B cell (primary cell): ENCODE measurements at regions not wholly inside any gene's neighbourhood (a gene's known extent, or its start where the extent isn't known, plus 50 kb on each side); places are given as distances from the start of the nearest gene placed in this dataset.

Source experiments
- ATAC-seq: fragments of 200-7000 bp; cut with Tn5 transposase; one replicate; pipeline ENCODE4 v1.10.0; 2021; ENCODE audit warnings: low read depth, mild to moderate bottlenecking, moderate number of reproducible peaks, moderate library complexity
- CTCF ChIA-PET: fragments of 350-600 bp; sonication (Branson Sonifier 250); formaldehyde crosslinking; loops from one replicate; lab custom pipeline; 2021; ENCODE audit warnings: antibody characterized with exemption, inconsistent platforms; lab: Charles Lee
- POLR2A ChIA-PET: fragments of 350-600 bp; sonication (Branson Sonifier 250); formaldehyde crosslinking; loops from one replicate; lab custom pipeline; 2021; ENCODE audit warnings: antibody characterized with exemption; lab: Charles Lee
- DNase-seq: peaks from one replicate; pipeline ENCODE4 v3.0.0; 2013
- H2AFZ ChIP-seq: 2 replicates; pipeline ENCODE4 v1.6.1; 2012; ENCODE audit warnings: mild to moderate bottlenecking, low read depth, low read length; ENCODE audit not compliant: insufficient read depth, poor library complexity, severe bottlenecking
- H3K27ac ChIP-seq, 2 donors: 1 replicate in 1 of 2; 2 replicates in 1 of 2; pipeline ENCODE4 v1.5.1; 2012 to 2013; ENCODE audit warnings: low read length in 2 of 2, mild to moderate bottlenecking in 2 of 2, moderate library complexity in 1 of 2
- H3K27me3 ChIP-seq, 4 experiments: fragments of 200-600 bp in 1 of 4; sonication (generic) in 1 of 4; replicated peaks in 1 of 4; 1 replicate in 2 of 4; 2 replicates in 2 of 4; pipeline versions ENCODE4 v1.6.1 to v1.7.0; 2013 to 2016; ENCODE audit warnings: low read length in 3 of 4, mild to moderate bottlenecking in 2 of 4, mixed read lengths in 1 of 4, moderate library complexity in 1 of 4; ENCODE audit not compliant: insufficient read depth in 4 of 4, control insufficient read depth in 3 of 4; ENCODE audit errors: control extremely low read depth in 1 of 4
- H3K36me3 ChIP-seq, 2 experiments: replicated peaks in 1 of 2; 1 replicate in 1 of 2; 2 replicates in 1 of 2; pipeline versions ENCODE4 v1.6.1 to v1.7.1; 2013; ENCODE audit warnings: low read length in 1 of 2; ENCODE audit not compliant: insufficient read depth in 2 of 2, control insufficient read depth in 1 of 2; ENCODE audit errors: control extremely low read depth in 1 of 2, extremely low read depth in 1 of 2
- H3K4me1 ChIP-seq, 2 donors: fragments of 200-600 bp in 1 of 2; sonication (generic) in 1 of 2; 1 replicate in 1 of 2; 2 replicates in 1 of 2; pipeline versions ENCODE4 v1.5.1 to v1.6.1; 2013 to 2017; ENCODE audit warnings: low read length in 2 of 2; ENCODE audit not compliant: control insufficient read depth in 2 of 2, insufficient read depth in 2 of 2
- H3K4me2 ChIP-seq: replicated peaks from 2 replicates; pipeline ENCODE3; 2012; ENCODE audit warnings: mild to moderate bottlenecking, low read depth, low read length; ENCODE audit not compliant: poor library complexity, severe bottlenecking
- H3K4me3 ChIP-seq, 5 experiments: fragments of 200-600 bp in 1 of 5; sonication (generic) in 1 of 5; 1 replicate in 3 of 5; 2 replicates in 2 of 5; pipeline versions ENCODE4 v1.5.1 to v1.7.0; 2011 to 2016; ENCODE audit warnings: low read length in 4 of 5, mild to moderate bottlenecking in 4 of 5, low read depth in 2 of 5, control low read depth in 1 of 5, moderate library complexity in 1 of 5; ENCODE audit not compliant: insufficient read depth in 1 of 5; ENCODE audit errors: control extremely low read depth in 1 of 5, extremely low read depth in 1 of 5
- H3K79me2 ChIP-seq: fragments of 200-600 bp; sonication (generic); one replicate; pipeline ENCODE4 v1.6.0; 2016; ENCODE audit warnings: low read length; ENCODE audit not compliant: control insufficient read depth, insufficient read depth
- H3K9ac ChIP-seq: fragments of 200-600 bp; sonication (generic); 2 replicates; pipeline ENCODE4 v1.6.1; 2017; ENCODE audit warnings: mild to moderate bottlenecking, low read length, moderate library complexity
- H3K9me3 ChIP-seq, 3 donors: one replicate each; pipeline versions ENCODE4 v1.6.1 to v1.7.1; 2013; ENCODE audit warnings: low read length in 2 of 3; ENCODE audit not compliant: control insufficient read depth in 2 of 3, insufficient read depth in 1 of 3; ENCODE audit errors: control extremely low read depth in 1 of 3
- H4K20me1 ChIP-seq: 2 replicates; pipeline ENCODE4 v1.6.0; 2012; ENCODE audit warnings: mild to moderate bottlenecking, low read length; ENCODE audit not compliant: insufficient read depth, control insufficient read depth, poor library complexity, severe bottlenecking
- H3K27ac Mint-ChIP-seq: one replicate; pipeline ENCODE4 v1.8.0; 2021; ENCODE audit warnings: mixed read lengths
- H3K27me3 Mint-ChIP-seq: one replicate; pipeline ENCODE4 v1.8.0; 2021; ENCODE audit warnings: mixed read lengths
- H3K4me1 Mint-ChIP-seq: one replicate; pipeline ENCODE4 v1.8.0; 2021; ENCODE audit warnings: mixed read lengths
- H3K4me3 Mint-ChIP-seq: one replicate; pipeline ENCODE4 v1.8.0; 2021; ENCODE audit warnings: mixed read lengths
- H3K9me3 Mint-ChIP-seq: one replicate; pipeline ENCODE4 v1.8.0; 2022; ENCODE audit warnings: mixed read lengths; ENCODE audit not compliant: insufficient read depth
- CTCF ChIP-seq: fragments of 200-600 bp; IDR thresholded peaks from one replicate; pipeline ENCODE4 v1.8.0; 2022; ENCODE audit warnings: antibody characterized with exemption, mild to moderate bottlenecking
- EZH2 ChIP-seq: IDR thresholded peaks from 2 replicates; pipeline ENCODE4 v1.6.1; 2012; ENCODE audit warnings: borderline replicate concordance, low read depth, mild to moderate bottlenecking, moderate library complexity, low read length; ENCODE audit not compliant: insufficient read depth, poor library complexity, severe bottlenecking
- WGBS: methylation state at CpG from one replicate; pipeline ENCODE4 v1.1.5; 2013; ENCODE audit warnings: missing lambda C conversion rate; ENCODE audit not compliant: insufficient coverage; 5-methylcytosine and 5-hydroxymethylcytosine counted together
- intact Hi-C: fragments of 100-400 bp; cut with micrococcal nuclease; formaldehyde crosslinking; loops from one replicate; pipeline ENCODE4 v1.10.0; 2022

- Mint-ChIP-seq H3K9me3 (no peaks in the 10 kb centered on the region), H3K4me3 (no peak overlapping the region), H3K4me1 (no peaks in the 10 kb centered on the region), H3K27ac (no peak overlapping the region), H3K27me3 (peaks cover 18% of the 10 kb centered on the region)
- Histone ChIP-seq H3K4me2 (no peak overlapping the region), H4K20me1 (no peaks in the 10 kb centered on the region), H3K36me3 (no peaks in the 10 kb centered on the region), H3K4me3 (no peak overlapping the region), H2AFZ (no peak overlapping the region), H3K27me3 (peaks cover 0 to 7% (median 4%) of the 10 kb centered on the region in 4 experiments), H3K4me1 (no peaks in the 10 kb centered on the region), H3K9ac (no peak overlapping the region), H3K79me2 (no peaks in the 10 kb centered on the region), H3K9me3 (no peaks in the 10 kb centered on the region), H3K27ac (no peak overlapping the region)
- DNase-seq (no peak), ATAC-seq (no peak)
- no CpG with 5 or more reads among the region's 2 CpGs for WGBS
- intact Hi-C loops: no loop called here
- POLR2A ChIA-PET: no interaction called here
- CTCF ChIA-PET: no interaction called here
- TF ChIP-seq EZH2: no peak
- TF ChIP-seq CTCF: no peak
Measured at GRCh38 chr10:91571671-91572070, 61.2 kb downstream of the PPP1R3C start.

- H3K9me3 ChIP-seq: no peaks in the 10 kb centered on the region
- DNase-seq: no peak
- CTCF ChIA-PET: no interaction called here
- H3K4me2 ChIP-seq: no peak overlapping the region
- no peak for ATAC-seq
- H3K4me1 ChIP-seq: no peaks in the 10 kb centered on the region
- no peak overlapping the region for H3K4me3 ChIP-seq
- POLR2A ChIA-PET: no interaction called here
- no peaks in the 10 kb centered on the region for H4K20me1 ChIP-seq
- no peak overlapping the region for H3K27ac ChIP-seq
- intact Hi-C loops: no loop called here
- no peaks in the 10 kb centered on the region for H3K36me3 ChIP-seq
- Mint-ChIP-seq H3K27ac (no peak overlapping the region), H3K4me3 (no peak overlapping the region), H3K9me3 (no peaks in the 10 kb centered on the region), H3K4me1 (no peaks in the 10 kb centered on the region), H3K27me3 (peaks cover 13% of the 10 kb centered on the region)
- TF ChIP-seq CTCF (no peak), EZH2 (no peak)
- 89% methylated on average over 1 of the region's 3 CpGs for whole genome bisulfite sequencing
- peaks cover 0 to 9% (median 3%) of the 10 kb centered on the region in 4 experiments for H3K27me3 ChIP-seq
- no peaks in the 10 kb centered on the region for H3K79me2 ChIP-seq
- no peak overlapping the region for H3K9ac ChIP-seq
- H2AFZ ChIP-seq: no peak overlapping the region
Measured at GRCh38 chr10:91570220-91570619, 62.7 kb downstream of the PPP1R3C start.
